K562 (cell line): ENCODE measurements at regions not wholly inside any gene's neighbourhood (a gene's known extent, or its start where the extent isn't known, plus 50 kb on each side); places are given as distances from the start of the nearest gene placed in this dataset.

Source experiments
- ARHGAP35 ChIP-seq: fragments of 450-650 bp; IDR thresholded peaks from 2 replicates; pipeline ENCODE4 v1.6.1; 2018; ENCODE audit not compliant: partially characterized antibody
- CBX5 ChIP-seq: IDR thresholded peaks from 2 replicates; pipeline ENCODE4 v1.6.1; 2014; ENCODE audit warnings: low read depth, borderline replicate concordance
- CC2D1A ChIP-seq: fragments of 450-650 bp; IDR thresholded peaks from 2 replicates; pipeline ENCODE4 v1.6.1; 2017; ENCODE audit warnings: mild to moderate bottlenecking
- CEBPG ChIP-seq, 3 experiments: fragments of 200-800 bp in 1 of 3; sonication (Bioruptor generic) in 1 of 3; sonication (generic) in 1 of 3; formaldehyde crosslinking in 1 of 3; IDR thresholded peaks in 2 of 3; conservative IDR thresholded peaks in 1 of 3; 2 replicates each; pipeline versions ENCODE4 v1.6.1 to v1.8.0; 2016 to 2022; ENCODE audit warnings: missing compliant biosample characterization in 2 of 3, missing genetic modification characterization in 2 of 3, mild to moderate bottlenecking in 1 of 3, missing genetic modification reagents in 1 of 3
- CHAMP1 ChIP-seq: fragments of 450-650 bp; IDR thresholded peaks from 2 replicates; pipeline ENCODE4 v1.6.1; 2016; ENCODE audit warnings: mild to moderate bottlenecking
- COPS2 ChIP-seq: fragments of 450-650 bp; conservative IDR thresholded peaks from 2 replicates; pipeline ENCODE4 v1.6.1; 2016; ENCODE audit warnings: mild to moderate bottlenecking, moderate library complexity
- FOXK1 ChIP-seq: sonication (generic); formaldehyde crosslinking; IDR thresholded peaks from 2 replicates; pipeline ENCODE4 v1.8.0; 2022; ENCODE audit warnings: missing genetic modification reagents, mild to moderate bottlenecking, borderline replicate concordance
- GATA2 ChIP-seq: sonication (generic); formaldehyde crosslinking; IDR thresholded peaks from 2 replicates; pipeline ENCODE4 v1.4.0; 2020; ENCODE audit warnings: mild to moderate bottlenecking, missing genetic modification reagents
- GTF3C2 ChIP-seq: IDR thresholded peaks from 3 replicates; pipeline ENCODE4 v1.6.1; 2011; ENCODE audit warnings: borderline replicate concordance, mild to moderate bottlenecking, moderate library complexity; ENCODE audit not compliant: insufficient read length; ENCODE audit errors: extremely low read depth
- HDAC2 ChIP-seq: fragments of 450-650 bp; IDR thresholded peaks from 2 replicates; pipeline ENCODE4 v1.6.1; 2016; ENCODE audit warnings: mild to moderate bottlenecking
- LEF1 ChIP-seq: fragments of 450-650 bp; IDR thresholded peaks from 2 replicates; pipeline ENCODE4 v1.6.1; 2016; ENCODE audit warnings: mild to moderate bottlenecking
- MEIS2 ChIP-seq: fragments of 450-650 bp; IDR thresholded peaks from 2 replicates; pipeline ENCODE4 v1.6.1; 2014; ENCODE audit warnings: mild to moderate bottlenecking; ENCODE audit not compliant: partially characterized antibody
- MNT ChIP-seq, 2 experiments: fragments of 450-650 bp; conservative IDR thresholded peaks; 2 replicates each; pipeline ENCODE4 v1.6.1; 2017; ENCODE audit warnings: mild to moderate bottlenecking in 2 of 2, moderate library complexity in 2 of 2
- MTF1 ChIP-seq: fragments of 250-450 bp; sonication (Bioruptor Pico); IDR thresholded peaks from 2 replicates; pipeline ENCODE4 v1.9.0; 2021; ENCODE audit warnings: moderate library complexity, mild to moderate bottlenecking, inconsistent platforms, borderline replicate concordance
- NCOA6 ChIP-seq: fragments of 450-650 bp; IDR thresholded peaks from 2 replicates; pipeline ENCODE4 v1.6.1; 2017; ENCODE audit warnings: mild to moderate bottlenecking
- SMAD3 ChIP-seq: fragments of 450-650 bp; formaldehyde crosslinking; conservative IDR thresholded peaks from 2 replicates; pipeline ENCODE4 v1.4.0; 2020; ENCODE audit warnings: mild to moderate bottlenecking
- TAL1 ChIP-seq: fragments of 450-650 bp; IDR thresholded peaks from 2 replicates; pipeline ENCODE4 v1.6.1; 2016; ENCODE audit warnings: mild to moderate bottlenecking
- TBP ChIP-seq: optimal IDR thresholded peaks from 2 replicates; pipeline ENCODE3; 2011; ENCODE audit warnings: low read depth, low read length, improper control_type of control experiment
- ZNF175 ChIP-seq: fragments of 200-800 bp; sonication (Bioruptor generic); IDR thresholded peaks from 2 replicates; pipeline ENCODE4 v1.6.1; 2016; ENCODE audit warnings: low read depth, mild to moderate bottlenecking, missing genetic modification characterization, missing compliant biosample characterization
- ZNF79 ChIP-seq: fragments of 250-450 bp; sonication (Bioruptor Pico); IDR thresholded peaks from 2 replicates; pipeline ENCODE4 v1.4.0; 2020; ENCODE audit warnings: low read depth, mild to moderate bottlenecking, moderate library complexity

GRCh38 chr14:49970474-49971147, 77.7 kb downstream of the ARF6 start (continued):
- 0 out of 2 replicates have a peak, but pooled peaks have one; percentile 47 for TF ChIP-seq FOXK1 (CRISPR knock-in tag)
- TF ChIP-seq MEIS2 = peak; percentile 82
- no peak for TF ChIP-seq ZNF79 (CRISPR knock-in tag)
- no peak for TF ChIP-seq CHAMP1
- no peak for TF ChIP-seq CBX5
- TF ChIP-seq MNT (conservative IDR thresholded peaks at IDR 0.05) = 0 out of 4 replicates have a peak, but pooled peaks of 1 of the 2 experiments have one; percentile 33
- peak; percentile 82 for TF ChIP-seq TAL1
- TF ChIP-seq COPS2 = no peak
- TF ChIP-seq HDAC2 = peak; percentile 90
- TF ChIP-seq CEBPG (CRISPR knock-in tag; IDR thresholded peaks at IDR 0.05) = no peak
- TF ChIP-seq CEBPG (tag; conservative IDR thresholded peaks at IDR 0.05 in 1 of 2, IDR thresholded peaks at IDR 0.05 in 1 of 2) = peak in 1 of 2 experiments; percentile 54; a peak in 2 of 4 replicates
- TF ChIP-seq CC2D1A = peak; percentile 87; the same call in 1 of the 2 replicates
- TF ChIP-seq MTF1 = no peak
- TF ChIP-seq ZNF175 (CRISPR knock-in tag) = 0 out of 2 replicates have a peak, but pooled peaks have one; percentile 63
- peak; percentile 71; the same call in 1 of the 2 replicates for TF ChIP-seq GATA2 (CRISPR knock-in tag)
- TF ChIP-seq SMAD3 (CRISPR knock-in tag) = no peak
- no peak for TF ChIP-seq ARHGAP35
- TF ChIP-seq LEF1 = peak; percentile 82
- no peak for TF ChIP-seq GTF3C2
- no peak for TF ChIP-seq NCOA6
- peak; percentile 26 for TF ChIP-seq TBP
